HG03460 (cell line): ENCODE measurements at regions not wholly inside any gene's neighbourhood (a gene's known extent, or its start where the extent isn't known, plus 50 kb on each side); places are given as distances from the start of the nearest gene placed in this dataset.
"Not testable (repeated sequence)": the region's sequence is repeated elsewhere in the genome, so short reads cannot be mapped to it uniquely, and the experiment has no call there.

ENCODE experiments used
- ATAC-seq: cut with Tn5 transposase; IDR thresholded peaks from one replicate; pipeline ENCODE4 v1.9.1; 2021; ENCODE audit not compliant: unreplicated experiment

GRCh38 chr3:30480587-30480986 lies 125.8 kb upstream of the TGFBR2 start:
- no peak for ATAC-seq

- no peak for ATAC-seq
These were observed 125.2 kb upstream of the TGFBR2 start for GRCh38 chr3:30481241-30481640.

DNA sequence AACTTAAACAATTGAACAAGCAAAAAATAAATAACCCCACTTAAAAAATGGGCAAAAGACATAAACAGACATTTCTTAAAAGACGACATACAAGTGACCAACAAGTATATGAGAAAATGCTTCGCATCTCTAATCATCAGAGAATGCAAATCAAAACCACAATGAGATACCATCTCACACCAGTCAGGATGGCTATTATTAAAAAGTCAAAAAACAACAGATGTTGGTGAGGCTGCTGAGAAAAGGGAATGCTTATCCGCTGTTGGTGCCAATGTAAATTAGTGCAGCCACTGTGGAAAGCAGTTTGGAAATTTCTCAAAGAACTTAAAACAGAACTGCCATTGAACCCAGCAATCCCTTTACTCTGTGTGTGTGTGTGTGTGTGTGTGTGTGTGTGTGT lies 122.2 kb upstream of the TGFBR2 start:
- not testable (repeated sequence) for ATAC-seq

- ATAC-seq: no peak
These were observed 120.0 kb upstream of the TGFBR2 start for GRCh38 chr3:30486368-30486767.

DNA sequence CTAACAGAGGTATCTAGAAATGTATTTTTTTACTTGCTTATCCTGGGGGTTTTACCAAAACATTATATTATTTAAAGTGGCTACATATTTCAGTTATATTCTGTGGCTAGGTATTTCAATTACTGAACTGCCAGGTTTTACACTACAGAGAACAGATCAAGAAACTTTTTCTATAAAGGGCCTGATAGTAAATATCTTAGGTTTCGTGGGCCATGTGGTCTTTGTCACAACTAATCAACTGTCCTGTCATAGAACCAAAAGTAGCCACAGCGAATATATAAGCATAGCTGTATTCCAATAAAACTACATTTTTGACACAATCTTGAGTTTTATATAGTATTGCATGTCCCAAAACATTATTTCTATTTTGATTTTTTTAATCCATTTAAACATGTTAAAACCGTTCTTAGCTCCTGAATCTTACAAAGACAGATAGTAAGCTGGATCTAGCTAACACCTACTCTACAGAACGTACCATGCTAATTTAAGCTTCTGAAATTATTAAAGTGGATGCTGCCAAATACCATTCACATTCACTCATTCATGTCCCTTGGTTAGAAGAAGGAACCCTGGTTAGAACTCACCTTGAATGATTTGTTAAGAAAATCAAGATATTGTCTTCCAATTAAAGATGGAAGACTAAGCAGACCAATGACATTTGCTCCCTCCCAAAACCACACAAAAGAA lies 118.2 kb upstream of the TGFBR2 start:
- no peak for ATAC-seq

GRCh38 chr3:30492322-30493192 lies 113.8 kb upstream of the TGFBR2 start:
- no peak for ATAC-seq

- ATAC-seq: no peak
These were observed 112.5 kb upstream of the TGFBR2 start for GRCh38 chr3:30493911-30494311.

DNA sequence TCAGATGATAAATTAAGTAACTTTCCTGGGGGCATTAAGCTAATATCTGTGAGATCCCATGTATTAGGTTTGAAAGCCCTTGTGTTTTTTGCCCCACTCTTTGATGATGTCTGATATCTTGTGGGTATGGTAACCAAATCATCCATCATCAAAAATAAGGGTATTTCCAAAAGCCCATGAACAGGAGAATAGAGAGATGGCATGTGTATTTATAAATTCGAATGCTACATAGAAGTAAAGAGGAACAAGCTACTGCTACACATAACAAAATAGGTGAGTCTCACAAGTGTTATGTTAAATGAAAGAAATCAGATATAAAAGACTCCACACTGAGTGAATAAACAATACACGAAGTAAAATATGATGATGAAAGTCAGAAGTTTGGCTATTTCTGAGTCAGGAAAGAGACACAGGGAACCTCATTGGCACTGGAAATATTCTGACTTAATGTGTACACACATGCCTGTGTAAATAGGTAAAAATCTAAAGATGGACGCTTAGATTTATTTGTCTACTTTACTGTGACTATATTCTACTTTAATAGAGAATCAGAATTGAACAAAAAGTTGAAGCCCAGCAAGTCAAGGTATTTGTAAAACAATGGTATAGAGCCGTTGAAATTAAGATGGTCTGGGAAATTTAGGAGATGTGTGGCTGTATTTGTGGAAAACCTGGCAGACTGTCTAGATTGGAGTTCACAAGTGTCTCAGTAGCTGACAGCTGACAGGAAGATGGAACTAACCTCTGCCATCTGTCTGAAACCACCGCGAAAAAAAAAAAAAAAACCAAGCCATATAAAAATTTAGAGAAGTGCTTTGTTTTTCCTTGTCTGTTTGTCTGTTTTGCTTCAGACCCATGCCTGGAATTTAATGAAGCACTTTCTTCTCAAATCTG lies 111.0 kb upstream of the TGFBR2 start:
- ATAC-seq: no peak

GRCh38 chr3:30496066-30496966 lies 110.1 kb upstream of the TGFBR2 start:
- ATAC-seq: no peak

DNA sequence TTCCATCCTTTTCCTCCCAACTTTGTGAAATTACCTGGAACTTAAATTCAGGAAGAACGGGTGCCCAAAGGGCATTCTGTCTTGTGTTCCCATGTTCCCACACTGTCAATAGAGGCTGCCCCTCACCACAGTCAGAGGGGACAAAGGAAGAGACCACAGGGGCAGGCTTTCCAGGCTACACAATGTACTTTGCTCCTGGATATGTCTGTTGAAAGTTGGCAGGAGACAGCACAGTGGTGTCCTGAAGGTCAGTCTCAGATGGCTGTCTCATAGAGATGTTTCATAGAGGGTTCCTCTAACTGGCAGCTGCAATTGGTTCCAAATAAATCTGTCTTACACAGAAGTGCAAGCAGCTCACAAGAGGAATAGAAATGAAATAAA lies 107.8 kb upstream of the TGFBR2 start:
- ATAC-seq: no peak

- ATAC-seq: peak; percentile 93
These were observed 105.6 kb upstream of the TGFBR2 start for GRCh38 chr3:30500666-30501399.

DNA sequence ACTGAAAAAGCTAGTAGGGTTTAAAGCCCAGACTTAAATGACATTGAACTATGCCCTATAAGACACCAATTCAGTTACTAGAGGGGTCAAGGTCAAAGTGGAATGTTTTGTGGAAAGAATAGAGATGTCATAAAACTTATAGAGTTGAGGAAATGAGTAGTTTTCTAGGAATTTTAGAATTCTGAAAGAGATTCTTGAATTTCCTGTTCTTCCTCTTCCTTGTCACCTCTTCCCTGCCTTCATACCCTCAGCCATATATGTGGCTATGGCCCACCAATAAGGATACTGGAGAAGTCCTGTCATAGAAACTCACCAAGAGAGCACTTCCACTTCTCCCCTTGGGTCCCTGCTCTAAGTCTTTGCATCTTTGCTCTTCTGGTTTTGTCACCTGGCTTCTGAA lies 104.9 kb upstream of the TGFBR2 start:
- ATAC-seq: no peak

GRCh38 chr3:30502051-30502741 lies 104.2 kb upstream of the TGFBR2 start:
- ATAC-seq: no peak

GRCh38 chr3:30502742-30503073 lies 103.7 kb upstream of the TGFBR2 start:
- peak; percentile 42 for ATAC-seq

GRCh38 chr3:30503446-30503845 lies 103.0 kb upstream of the TGFBR2 start:
- no peak for ATAC-seq

DNA sequence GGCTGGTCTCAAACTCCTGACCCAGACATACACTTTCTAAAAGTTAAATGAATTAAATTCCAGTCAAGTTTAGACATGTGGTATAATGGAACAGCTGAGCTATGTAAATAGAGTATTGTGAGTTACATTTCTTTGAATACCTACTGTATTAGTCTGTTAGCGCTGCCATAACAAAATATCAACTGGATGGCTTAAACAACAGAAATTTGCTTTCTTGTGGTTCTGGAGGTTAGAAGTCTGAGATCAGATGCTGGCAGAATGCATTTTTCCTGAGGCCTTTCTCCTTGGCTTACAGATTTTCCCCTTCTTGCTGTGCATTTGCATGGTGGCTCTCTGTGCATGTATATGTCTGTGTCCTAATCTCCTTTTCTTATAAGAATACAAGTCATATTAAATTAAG lies 101.5 kb upstream of the TGFBR2 start:
- no peak for ATAC-seq

- ATAC-seq: no peak
These were observed 100.4 kb upstream of the TGFBR2 start for GRCh38 chr3:30505866-30506520.

DNA sequence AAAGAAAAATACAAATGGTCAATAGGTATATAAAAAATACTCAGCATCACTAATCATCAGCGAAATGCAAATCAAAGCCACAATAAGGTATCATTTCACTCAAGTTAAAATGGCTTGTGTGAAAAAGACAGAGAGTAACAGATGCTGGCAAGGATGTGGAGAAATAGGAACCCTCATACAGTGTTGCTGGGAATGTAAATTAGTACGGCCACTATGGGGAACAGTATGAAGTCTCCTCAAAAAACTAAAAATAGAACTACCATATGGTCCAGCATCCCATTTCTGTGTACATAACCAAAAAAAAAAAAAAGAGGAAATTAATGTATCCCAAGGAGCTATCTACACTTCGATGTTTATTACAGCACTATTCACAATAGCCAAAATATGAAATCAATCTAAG lies 98.1 kb upstream of the TGFBR2 start:
- no peak for ATAC-seq

DNA sequence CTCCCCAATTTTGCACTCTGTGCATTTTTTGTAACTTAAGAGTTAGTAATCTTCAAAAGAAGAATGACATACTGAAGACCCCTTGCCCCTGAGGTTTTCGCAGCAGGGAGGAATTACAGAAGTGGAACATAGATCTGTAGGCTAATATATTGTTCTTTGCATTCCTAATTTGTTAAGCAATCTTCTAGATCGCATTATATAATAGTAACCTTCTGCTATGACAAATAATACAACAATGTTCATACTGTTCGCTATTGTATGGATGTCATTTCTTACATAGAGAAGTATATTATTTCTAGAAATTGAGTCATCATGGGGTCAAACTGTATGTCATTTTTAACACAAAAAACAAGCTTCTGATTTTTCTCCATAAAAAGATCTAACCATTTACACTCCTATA lies 95.8 kb upstream of the TGFBR2 start:
- no peak for ATAC-seq
